OCI-M2 (cell line): ENCODE measurements at regions not wholly inside any gene's neighbourhood (a gene's known extent, or its start where the extent isn't known, plus 50 kb on each side); places are given as distances from the start of the nearest gene placed in this dataset.

Experiments used
- DNase-seq: peaks from one replicate; lab custom pipeline; 2025; ENCODE audit not compliant: unreplicated experiment; lab: John Stamatoyannopoulos, UW

DNA sequence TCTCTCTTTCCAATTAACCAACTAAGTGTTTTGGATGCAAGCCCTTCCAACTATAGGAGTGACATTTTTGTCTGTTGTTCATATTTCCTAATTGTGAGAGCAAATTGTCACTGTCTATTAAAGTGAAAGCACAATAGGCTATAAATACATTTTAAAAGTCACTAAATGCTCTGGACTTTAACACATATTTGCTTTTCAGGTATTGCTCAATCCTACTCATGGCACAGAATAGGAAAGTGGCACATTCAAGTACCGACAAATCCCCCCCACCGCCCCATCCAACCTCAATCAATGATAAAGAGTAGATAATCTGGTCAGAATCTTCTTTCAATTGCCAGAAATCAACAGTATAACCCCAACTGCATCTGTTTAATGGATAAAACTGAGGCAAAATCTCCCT is 419.8 kb downstream of the PLK2 start:
- no peak for DNase-seq

DNA sequence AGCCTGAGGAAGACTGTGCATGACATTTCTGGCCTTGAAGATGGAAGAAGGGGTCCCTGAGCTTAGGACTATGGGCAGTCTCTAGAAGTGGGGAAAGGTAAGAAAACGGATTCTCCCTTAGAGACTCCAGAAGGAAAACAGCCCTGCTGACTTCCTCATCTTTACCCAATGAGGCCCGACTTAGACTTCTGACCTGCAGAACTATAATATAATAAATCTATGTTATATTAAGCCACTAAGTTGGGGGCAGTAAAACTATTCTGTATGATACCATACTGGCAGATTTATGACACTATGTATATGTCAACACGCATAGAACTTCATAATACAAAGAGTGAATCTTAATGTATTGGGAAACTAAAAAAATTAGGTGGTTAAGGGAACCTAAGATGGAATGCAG is 422.0 kb downstream of the PLK2 start:
- DNase-seq: no peak

DNA sequence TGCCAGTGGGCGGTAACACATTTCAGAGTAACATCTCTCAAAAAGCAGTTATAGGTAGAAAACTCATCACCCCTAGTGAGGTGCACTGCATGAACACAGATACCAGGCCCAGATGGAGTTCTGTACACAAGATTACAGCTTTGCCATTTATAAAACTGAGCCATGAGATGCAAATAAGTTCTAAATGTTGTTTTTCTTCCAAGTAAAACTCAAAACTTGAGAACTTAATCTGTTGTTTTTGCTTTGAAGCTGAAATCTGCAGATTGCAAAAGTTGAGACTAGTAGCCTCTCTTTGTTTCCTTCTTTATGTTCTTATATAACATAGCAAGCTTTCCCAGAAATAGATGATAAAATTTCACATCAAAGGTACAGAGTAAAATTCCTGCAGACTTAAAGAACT is 434.1 kb downstream of the PLK2 start:
- no peak for DNase-seq

DNA sequence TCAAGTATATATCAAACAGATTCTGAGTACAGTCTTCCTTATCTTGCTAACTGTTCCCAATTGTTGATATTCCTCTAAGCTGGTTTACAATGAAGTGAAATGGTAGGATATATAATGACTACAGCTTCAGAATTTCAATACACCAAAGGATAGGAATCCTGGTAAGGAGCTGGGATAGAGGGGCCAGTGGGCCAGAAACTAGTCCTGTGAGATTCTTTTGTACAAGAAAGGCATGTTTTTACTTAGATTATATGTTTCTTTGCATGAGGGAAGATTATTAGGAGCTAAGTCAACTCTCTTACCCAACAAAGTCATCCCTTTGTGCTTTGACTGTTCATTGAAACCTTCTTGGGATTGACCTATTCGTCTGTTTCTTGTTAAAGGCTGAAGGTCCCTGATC is 435.7 kb downstream of the PLK2 start:
- no peak for DNase-seq

DNA sequence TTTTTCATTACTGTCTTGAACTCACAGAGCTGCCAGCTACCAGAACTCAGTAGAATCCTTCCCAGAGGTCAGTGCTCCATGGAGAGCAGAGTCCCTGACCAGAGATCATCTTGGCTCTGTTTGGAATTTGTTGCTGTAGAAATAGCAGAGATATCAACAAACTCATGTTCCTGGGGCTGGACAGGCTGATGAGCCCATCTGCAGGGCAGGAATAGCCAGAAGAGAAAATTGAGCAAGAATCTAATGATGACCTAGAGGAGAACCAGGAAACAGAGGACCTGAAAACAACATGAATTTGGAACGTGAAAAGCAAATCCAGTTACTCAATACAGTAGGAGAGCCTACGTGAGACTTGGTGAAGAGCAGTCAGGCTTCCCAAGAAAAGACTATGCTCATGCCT is 437.8 kb downstream of the PLK2 start:
- no peak for DNase-seq

DNA sequence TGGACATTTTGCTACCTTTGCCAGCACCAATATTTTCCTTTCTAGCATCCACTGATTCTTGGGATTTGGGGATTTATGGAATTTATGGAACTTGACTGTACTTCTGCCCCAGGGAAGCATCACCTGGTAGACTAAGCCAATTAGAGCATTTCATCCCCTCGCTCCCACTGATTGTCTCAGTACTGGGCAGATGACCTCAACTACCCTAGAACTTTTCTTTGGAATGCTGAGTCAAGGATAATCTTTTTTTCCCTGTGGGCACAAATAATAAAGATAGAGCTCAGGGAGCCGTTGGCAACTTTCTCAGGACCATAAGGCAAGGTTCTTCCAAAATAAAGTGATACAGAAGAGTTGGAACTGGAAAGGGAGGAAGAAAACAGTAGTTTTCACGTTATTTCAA is 438.4 kb downstream of the PLK2 start:
- no peak for DNase-seq

DNA sequence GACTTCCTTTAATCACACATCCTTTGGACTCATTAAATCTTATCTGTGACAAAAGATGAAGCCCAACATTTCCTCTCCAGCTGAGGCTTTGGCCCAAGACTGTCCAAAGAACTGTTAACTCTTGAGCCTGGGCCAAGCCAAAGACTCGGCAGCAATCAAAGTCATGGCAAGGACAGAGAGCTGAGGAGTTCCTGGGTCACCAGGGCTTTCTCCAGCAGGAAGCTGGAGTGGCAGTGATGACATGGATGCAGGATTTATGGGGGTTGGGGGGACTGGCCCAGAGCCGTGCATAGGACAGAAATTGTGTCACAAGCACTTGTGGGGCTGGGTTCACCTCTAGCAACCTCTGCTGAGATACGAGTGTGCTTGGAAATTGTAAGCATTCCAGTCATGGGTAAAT is 440.3 kb downstream of the PLK2 start:
- DNase-seq: no peak

DNA sequence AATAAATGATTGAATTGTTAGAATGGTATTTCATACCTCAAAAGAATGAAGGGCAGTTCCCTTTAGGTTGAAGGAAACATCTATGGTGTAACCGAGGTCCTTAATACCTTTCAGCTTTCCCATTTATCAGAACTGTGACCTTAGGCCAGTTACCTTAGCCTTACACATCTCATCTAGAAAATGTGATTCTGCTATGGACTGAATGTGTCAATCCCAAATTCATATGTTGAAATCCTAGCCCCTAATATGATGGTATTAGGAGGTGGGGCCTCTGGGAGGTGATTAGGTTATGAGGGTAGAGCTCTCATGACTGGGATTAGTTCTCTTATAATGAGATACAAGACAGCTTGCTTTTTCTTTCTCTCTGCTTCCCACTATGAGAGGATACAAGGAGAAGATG is 441.9 kb downstream of the PLK2 start:
- no peak for DNase-seq

DNA sequence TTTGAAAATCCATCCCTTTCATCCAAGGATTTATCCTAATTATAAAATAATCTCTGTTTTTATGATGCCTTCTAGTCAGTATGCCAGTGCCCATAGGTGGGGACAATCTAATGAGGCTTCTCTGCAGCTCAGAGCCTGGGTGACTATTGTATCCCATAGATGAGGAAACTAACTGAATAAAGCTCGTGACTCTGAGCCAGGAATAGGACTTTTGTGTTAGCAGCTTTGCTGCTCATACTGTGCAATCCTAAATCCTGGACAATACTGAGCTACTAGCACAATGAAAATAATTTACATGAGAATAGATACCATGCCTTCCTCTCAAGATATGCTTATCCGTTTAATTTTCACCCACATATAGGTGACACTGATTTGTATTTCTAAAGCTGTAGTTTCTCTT is 443.0 kb downstream of the PLK2 start:
- DNase-seq: no peak

DNA sequence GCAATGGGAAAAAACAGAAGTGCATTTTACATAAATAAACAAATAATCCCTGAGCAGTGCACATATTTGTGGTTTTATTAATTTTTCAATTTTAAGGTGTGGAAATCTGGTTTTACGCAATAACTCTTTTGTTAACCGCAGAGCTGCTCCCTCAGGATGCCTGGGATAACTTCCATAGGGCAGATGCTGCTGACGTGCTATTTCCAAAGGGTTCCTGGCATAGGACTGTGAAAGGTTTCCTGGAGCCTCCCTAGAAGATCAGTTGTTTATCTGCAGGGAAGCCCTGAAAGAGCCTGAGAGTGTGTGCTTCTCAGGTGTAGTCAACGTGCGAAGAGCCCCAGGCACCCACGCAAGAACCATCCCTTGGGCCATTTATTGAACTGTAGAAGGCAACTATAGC is 443.5 kb downstream of the PLK2 start:
- DNase-seq: no peak

DNA sequence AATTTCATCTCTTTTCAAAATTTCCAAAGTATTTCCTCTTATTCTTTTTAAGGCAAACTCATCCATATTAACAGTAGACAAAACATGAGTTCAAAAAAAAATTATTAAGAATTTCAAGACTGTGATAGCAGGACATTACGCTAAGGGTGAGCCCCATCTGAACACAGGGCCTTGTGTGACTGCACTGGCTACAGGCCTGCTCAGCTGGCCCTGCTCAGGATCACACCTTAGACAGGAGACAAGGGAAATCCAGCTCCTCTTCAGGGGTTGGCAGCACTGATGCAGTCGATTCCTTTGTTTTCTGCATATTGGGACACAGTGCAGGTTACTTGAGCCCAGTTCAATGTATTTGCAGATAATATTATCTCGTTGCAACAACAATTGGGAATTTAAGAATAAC is 444.7 kb downstream of the PLK2 start:
- DNase-seq: no peak

DNA sequence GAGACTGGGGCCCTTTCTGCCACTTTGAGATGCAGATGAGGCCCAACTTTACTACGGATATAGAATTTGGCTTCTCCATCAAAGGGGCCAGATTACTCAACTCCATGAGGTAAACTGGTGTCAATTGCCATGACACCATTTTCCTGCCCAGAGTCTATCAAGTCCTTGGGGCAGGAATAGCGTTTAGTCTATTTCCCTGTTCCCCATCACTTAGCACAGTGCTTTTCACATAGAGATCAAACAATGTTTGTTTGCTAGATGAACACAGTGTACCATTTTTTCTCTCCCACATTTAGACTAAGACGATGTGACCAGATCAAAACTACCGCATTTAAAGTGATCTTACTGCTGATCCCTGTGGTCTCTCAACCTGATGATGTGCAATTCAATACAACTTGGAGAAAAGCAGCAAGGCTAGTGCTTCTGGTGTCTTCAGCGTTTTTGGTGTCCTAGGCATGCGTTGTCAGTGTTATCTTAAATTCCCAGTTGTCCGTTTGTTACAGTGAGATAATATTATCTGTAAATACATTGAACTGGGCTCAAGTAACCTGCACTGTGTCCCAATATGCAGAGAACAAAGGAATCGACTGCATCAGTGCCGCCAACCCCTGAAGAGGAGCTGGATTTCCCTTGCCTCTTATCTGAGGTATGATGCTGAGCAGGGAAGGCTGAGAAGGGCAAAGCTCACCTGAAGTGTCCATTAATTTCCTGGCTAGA is 446.2 kb downstream of the PLK2 start:
- DNase-seq: no peak

DNA sequence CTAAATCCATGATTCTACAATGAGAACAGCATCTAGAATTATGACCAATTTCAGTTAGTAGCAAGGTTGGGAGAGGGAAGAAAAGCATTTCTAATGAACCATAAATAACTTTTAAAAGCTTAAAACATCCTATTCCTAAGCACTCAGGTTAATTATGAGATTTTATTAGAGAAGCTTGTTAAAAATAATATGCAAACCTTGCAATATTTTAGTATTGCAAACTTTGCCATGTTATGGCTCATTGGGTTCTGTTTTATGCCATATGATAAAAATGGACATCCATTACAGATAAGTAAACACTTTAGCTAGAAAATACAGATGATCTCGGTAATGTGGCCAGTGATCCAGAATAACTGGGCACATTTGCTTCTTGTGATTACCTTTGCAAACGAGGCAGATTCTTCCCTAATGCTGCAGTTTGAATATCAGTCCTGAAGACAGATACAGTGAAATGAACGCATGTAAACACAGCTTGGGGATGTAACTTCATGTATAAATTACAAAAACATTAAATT is 447.0 kb downstream of the PLK2 start:
- DNase-seq: no peak

DNA sequence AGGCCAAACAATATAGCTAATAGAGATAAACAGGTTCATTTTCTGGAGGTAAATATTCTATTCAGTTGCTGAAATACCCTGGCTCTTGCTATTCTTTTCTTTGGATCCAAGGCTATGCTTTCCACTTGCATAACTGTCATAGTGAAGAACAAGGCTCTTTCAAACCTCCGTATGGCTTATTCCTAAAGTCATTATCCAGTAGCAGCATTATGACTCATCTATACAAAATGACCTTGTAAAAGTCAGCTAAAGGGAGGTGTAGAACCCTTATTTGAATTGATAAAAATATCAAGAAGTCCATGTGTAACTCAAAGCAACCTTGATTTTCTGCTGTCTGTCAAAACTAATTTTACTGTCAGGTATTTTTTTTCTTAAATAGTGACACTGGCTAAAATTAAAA is 447.8 kb downstream of the PLK2 start:
- DNase-seq: no peak

DNA sequence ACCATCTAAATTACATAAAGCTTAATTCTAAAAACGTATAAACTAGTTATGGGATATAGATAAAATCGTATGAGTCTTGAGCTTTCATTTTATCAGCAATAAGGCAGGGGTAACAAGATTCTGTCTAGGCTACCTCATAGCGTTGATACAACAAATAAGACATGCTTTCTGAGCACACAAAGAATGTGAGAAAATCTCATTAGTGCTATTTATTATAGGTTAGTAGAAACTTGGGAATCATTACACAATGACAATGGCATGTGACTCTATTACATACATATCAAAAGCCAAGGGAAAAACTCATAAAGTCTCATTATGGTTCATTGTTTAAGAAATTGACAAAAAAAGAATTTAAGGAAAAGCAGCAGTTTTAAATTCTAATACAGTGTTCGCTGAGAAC is 448.6 kb downstream of the PLK2 start:
- no peak for DNase-seq

DNA sequence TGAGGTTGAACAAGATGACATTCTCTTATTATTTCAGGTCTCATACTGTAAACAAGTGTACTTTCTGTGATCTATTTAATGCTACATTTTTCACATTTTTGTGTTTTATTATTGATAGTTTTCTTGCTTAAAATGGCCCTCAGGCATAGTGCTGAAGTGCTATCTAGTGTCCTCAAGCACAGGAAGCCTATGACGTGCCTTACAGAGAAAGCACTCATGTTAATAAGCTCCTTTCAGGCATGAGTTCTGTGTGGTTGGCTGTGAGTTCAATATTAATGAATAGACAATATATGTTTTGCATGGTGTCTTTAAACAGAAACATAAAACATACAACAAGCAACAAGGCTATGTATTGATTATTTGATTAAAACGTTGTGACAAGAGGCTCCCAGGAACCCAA is 450.1 kb downstream of the PLK2 start:
- DNase-seq: no peak

DNA sequence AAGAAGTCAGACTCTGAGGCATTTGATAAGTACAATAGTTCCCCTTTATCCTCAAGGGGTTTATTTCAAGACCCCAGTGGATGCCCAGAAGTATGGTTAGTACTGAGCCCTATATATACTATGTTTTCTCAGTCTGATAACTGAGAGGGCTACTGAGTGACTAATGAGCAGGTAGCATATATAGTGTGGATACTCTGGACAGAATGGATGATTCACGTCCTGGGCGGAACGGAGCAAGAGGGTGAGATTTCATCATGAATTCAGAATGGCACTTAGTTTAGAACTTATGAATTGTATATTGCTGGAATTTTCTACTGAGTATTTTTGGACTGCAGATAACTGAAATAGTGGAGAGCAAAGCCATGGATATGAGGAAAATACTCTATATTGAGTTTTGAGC is 457.6 kb downstream of the PLK2 start:
- no peak for DNase-seq

DNA sequence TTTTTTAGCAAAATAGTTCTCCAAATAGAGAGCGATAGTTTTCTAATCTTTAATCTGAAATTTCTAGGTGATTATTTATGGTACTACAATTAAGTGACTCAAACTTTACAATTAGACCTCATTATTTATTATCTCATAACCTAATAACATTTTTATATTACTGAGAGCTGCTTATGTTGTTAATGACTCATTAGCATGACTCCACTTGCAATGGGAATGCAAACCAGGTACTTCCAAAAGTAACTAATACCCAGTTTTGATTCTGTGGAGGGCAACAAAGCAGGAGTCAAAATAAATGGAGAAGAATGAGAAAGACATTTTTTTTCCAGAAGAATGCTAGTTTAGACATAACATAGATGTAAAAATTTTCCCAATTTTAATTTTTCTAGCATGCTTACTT is 466.0 kb downstream of the PLK2 start:
- DNase-seq: no peak

DNA sequence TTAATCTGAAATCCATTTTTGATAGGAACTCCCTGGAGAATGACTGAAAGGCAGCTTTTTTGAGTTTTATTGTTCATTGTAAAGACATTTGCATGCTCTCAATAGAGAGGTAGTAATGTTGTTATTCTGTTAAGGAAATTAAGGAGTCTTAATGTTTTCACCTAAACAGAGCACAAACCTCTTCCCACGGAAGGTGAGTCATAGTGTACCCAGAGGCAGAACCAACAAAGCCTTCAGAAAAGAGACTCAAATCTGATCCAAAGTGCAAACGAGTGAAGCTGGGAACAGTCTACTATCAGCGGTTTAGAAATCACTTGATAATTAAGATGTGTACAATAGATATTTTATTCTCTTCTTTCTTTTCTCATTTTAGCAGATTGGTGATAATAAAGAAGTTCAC is 470.5 kb downstream of the PLK2 start:
- DNase-seq: no peak

DNA sequence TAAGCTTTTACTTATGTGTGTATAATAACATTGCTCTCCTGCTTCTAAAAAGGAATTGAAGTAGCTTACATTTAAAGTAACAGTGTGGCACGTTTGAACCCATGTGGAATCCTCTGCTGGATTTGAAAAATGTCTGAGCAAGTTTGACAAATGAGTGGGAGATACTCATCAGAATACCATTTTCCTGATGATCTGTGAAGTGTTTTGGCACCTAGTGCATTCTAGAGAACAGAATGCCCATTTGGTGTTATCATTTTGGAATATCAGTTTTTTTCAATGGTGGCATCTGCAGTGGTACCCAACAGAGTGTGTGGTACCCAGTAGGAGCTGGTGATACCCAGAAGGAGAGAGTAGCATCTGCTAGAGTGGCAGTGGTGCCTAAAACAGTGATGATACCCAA is 471.1 kb downstream of the PLK2 start:
- DNase-seq: no peak

DNA sequence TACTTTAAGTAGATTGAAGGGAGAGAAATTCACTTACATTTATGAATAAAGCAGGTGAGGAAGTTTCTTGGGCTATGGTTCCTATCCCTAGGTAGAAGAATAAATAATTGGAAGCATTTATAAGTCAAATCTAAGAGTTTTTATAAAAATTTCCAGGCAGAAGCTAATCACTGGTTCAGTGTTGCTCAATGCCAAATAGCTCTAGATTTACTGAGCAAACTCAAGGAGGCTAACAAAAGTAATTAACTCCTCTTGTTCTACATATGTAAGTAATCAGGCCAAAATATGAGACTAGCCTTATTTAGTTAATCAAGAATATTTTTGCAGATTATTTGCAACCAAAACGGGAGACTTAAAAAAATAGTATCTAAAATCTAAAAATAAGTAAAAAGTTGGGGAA is 472.3 kb downstream of the PLK2 start:
- no peak for DNase-seq

DNA sequence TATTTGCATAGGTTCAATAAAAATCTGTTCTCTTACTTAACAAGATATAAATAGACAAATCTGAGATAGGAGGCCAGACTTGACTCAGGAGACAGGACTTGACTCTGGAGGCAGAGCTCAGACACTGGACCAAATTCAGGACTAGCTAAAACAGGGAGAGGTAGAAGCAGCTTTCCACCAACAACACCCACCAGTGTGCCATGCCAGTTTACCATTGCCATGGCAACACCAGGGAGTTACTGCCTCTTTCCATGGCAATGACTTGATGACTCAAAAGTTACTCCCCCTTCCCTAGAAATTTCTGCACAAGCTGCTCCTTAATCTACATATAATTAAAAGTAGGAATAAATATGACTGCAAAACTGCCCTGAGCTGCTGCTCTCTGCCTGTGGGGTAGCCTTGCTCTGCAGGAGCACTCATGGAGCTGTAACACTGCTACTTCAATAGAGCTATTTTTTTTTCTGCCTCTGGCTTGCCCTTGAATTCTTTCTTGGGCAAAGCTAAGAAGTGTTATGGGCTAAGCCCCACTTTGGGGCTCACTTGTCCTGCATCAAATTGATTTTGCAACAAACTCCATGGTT is 473.0 kb downstream of the PLK2 start:
- no peak for DNase-seq

DNA sequence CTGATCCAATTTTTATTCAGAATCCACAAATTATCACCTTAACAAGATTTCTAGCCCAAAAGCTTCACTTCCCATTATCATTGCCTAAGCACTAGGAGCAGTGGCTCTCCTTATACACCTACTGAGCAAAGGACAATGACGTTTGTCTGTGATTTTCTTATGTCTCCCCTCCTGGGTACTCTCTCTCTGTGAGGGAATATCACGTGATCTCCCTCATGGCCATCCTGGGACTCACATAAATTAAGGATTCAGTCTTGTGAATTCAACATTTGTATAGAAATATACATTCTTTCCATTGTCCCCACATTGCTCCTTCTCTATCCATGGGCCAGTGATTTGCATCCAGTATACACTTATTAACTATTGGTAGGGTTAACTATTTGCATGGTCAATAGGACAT is 476.5 kb downstream of the PLK2 start:
- no peak for DNase-seq
